ENCODE measurements at regions not wholly inside any gene's neighbourhood (a gene's known extent, or its start where the extent isn't known, plus 50 kb on each side); places are given as distances from the start of the nearest gene placed in this dataset.
A peak's percentile ranks its signal among the peaks of the same experiment; 100 is the strongest.
"Not testable (repeated sequence)": the region's sequence is repeated elsewhere in the genome, so short reads cannot be mapped to it uniquely, and the experiment has no call there.

DNA sequence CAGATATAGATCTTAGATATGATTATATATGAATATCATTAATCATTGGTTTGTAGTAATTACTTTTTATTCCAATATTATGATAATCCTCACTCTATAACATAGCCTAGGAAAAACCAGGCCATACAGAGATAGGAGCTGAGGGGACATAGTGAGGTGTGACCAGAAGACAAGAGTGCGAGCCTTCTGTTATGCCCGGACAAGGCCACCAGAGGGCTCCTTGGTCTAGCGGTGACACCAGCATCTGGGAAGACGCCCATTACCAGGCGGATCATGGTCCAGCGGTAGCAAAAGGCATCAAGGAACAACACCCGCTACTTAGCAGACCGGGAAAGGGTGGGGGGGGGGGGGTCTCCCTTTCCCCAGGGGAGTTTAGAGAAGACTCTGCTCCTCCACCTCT, 96.4 kb upstream of the WSB1 start:
- POLR2A ChIA-PET; H3K4me2 ChIP-seq (ENCODE audit: insufficient read depth, low read length); H3K27me3 ChIP-seq (ENCODE audit: control insufficient read depth in 2 of 2, insufficient read depth in 2 of 2, low read length in 2 of 2); H3K4me3 ChIP-seq; ATAC-seq; H3K4me1 ChIP-seq (replicated peaks in 1 of 2; ENCODE audit: control insufficient read depth in 2 of 2, insufficient read depth in 2 of 2, low read length in 2 of 2); H3K79me2 ChIP-seq (ENCODE audit: control insufficient read depth, insufficient read depth, low read length); H3K36me3 ChIP-seq (ENCODE audit: control insufficient read depth, insufficient read depth, low read length); H4K20me1 ChIP-seq (replicated peaks; ENCODE audit: control insufficient read depth, insufficient read depth, low read length); CTCF ChIA-PET (ENCODE audit: low intra/inter-chr PET ratio); intact Hi-C loops (cut with micrococcal nuclease); H2AFZ ChIP-seq (ENCODE audit: low read depth, low read length); H3K9me1 ChIP-seq (ENCODE audit: control insufficient read depth, insufficient read depth, low read length); H3K9ac ChIP-seq (ENCODE audit: insufficient read depth in 1 of 2, low read depth in 2 of 2, low read length in 2 of 2); BruUV-seq (replicated peaks); H3K9me3 ChIP-seq (replicated peaks; ENCODE audit: control insufficient read depth, insufficient read depth, low read depth, low read length); in situ Hi-C loops (cut with MboI); H3K27ac ChIP-seq (ENCODE audit: extremely low read depth, low read depth, low read length): not testable (repeated sequence)
- FAIRE-seq (peak; percentile 77), DNase-seq (ENCODE audit: extremely low read depth in 1 of 4, low spot score in 3 of 4) (peak in 1 of 4 experiments; percentile 42)
- 8% methylated on average over 6 of the region's 8 CpGs for WGBS (ENCODE audit: insufficient coverage, low coverage, missing lambda C conversion rate)
- TF ChIP-seq, protein P1, sequence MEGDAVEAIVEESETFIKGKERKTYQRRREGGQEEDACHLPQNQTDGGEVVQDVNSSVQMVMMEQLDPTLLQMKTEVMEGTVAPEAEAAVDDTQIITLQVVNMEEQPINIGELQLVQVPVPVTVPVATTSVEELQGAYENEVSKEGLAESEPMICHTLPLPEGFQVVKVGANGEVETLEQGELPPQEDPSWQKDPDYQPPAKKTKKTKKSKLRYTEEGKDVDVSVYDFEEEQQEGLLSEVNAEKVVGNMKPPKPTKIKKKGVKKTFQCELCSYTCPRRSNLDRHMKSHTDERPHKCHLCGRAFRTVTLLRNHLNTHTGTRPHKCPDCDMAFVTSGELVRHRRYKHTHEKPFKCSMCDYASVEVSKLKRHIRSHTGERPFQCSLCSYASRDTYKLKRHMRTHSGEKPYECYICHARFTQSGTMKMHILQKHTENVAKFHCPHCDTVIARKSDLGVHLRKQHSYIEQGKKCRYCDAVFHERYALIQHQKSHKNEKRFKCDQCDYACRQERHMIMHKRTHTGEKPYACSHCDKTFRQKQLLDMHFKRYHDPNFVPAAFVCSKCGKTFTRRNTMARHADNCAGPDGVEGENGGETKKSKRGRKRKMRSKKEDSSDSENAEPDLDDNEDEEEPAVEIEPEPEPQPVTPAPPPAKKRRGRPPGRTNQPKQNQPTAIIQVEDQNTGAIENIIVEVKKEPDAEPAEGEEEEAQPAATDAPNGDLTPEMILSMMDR (IDR thresholded peaks at IDR 0.05 in 2 of 3, conservative IDR thresholded peaks at IDR 0.05 in 1 of 3; ENCODE audit: insufficient read depth in 2 of 3, low read depth in 1 of 3, low read length in 3 of 3), result peak; percentile 44 to 51 (median 47); a peak in 5 of 6 replicates
- TF ChIP-seq SMC3 (conservative IDR thresholded peaks at IDR 0.05; ENCODE audit: insufficient read depth, low read depth, low read length) (peak; percentile 54; the same call in 1 of the 2 replicates), RAD21 (CRISPR knock-in tag; conservative IDR thresholded peaks at IDR 0.05 in 1 of 2, IDR thresholded peaks at IDR 0.05 in 1 of 2) (peak in 1 of 2 experiments; percentile 53; a peak in 2 of 4 replicates)

DNA sequence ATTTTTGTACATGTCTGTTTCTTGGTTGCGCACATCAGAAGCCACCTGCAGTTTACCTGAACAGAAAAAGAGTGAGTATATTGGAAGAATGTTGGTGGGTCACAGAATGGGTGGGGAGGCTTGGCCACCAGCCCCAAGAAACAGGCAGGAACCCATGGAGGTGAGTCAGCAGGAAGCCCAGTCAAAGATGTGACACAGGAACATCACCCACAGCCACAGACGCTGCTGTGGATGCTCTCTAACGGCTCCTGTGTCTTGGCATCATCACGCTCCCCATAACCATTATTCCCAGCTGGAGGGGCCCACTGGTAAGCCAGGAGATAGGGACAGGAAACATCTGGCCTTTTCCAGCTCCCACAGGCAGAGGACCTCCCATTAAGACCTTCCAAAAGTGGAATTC, 94.0 kb upstream of the WSB1 start:
- DNase-seq (ENCODE audit: extremely low read depth in 1 of 4, low spot score in 3 of 4) (peak in 2 of 4 experiments; percentile 7 to 8), ATAC-seq (no peak), FAIRE-seq (no peak)
- WGBS (ENCODE audit: insufficient coverage, low coverage, missing lambda C conversion rate), result 6% methylated on average over 4 of the region's 4 CpGs
- TF ChIP-seq, protein P2, sequence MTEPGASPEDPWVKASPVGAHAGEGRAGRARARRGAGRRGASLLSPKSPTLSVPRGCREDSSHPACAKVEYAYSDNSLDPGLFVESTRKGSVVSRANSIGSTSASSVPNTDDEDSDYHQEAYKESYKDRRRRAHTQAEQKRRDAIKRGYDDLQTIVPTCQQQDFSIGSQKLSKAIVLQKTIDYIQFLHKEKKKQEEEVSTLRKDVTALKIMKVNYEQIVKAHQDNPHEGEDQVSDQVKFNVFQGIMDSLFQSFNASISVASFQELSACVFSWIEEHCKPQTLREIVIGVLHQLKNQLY (CRISPR knock-in tag; conservative IDR thresholded peaks at IDR 0.05), result no peak
- no peak for TF ChIP-seq MEF2D (tag; conservative IDR thresholded peaks at IDR 0.05; ENCODE audit: low read depth)
- no peak for TF ChIP-seq CBX8 (IDR thresholded peaks at IDR 0.05; ENCODE audit: borderline replicate concordance, extremely low read depth, low read depth, low read length, poor library complexity, severe bottlenecking)
- TF ChIP-seq ZNF23 (CRISPR knock-in tag; IDR thresholded peaks at IDR 0.05), result no peak
- TF ChIP-seq, protein P3, sequence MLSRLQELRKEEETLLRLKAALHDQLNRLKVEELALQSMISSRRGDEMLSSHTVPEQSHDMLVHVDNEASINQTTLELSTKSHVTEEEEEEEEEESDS (CRISPR knock-in tag; IDR thresholded peaks at IDR 0.05), result no peak
- no peak for TF ChIP-seq SMC3 (conservative IDR thresholded peaks at IDR 0.05; ENCODE audit: insufficient read depth, low read depth, low read length)
- Histone ChIP-seq H3K27ac (ENCODE audit: extremely low read depth, low read depth, low read length) (no peak overlapping the region), H4K20me1 (replicated peaks; ENCODE audit: control insufficient read depth, insufficient read depth, low read length) (no peaks in the 10 kb centered on the region), H3K36me3 (ENCODE audit: control insufficient read depth, insufficient read depth, low read length) (no peaks in the 10 kb centered on the region), H3K9me1 (ENCODE audit: control insufficient read depth, insufficient read depth, low read length) (no peaks in the 10 kb centered on the region), H3K4me2 (ENCODE audit: insufficient read depth, low read length) (no peak overlapping the region), H3K27me3 (ENCODE audit: control insufficient read depth in 2 of 2, insufficient read depth in 2 of 2, low read length in 2 of 2) (no peaks in the 10 kb centered on the region), H3K79me2 (ENCODE audit: control insufficient read depth, insufficient read depth, low read length) (no peaks in the 10 kb centered on the region), H3K9ac (ENCODE audit: insufficient read depth in 1 of 2, low read depth in 2 of 2, low read length in 2 of 2) (no peak overlapping the region), H2AFZ (ENCODE audit: low read depth, low read length) (no peak overlapping the region), H3K4me1 (replicated peaks in 1 of 2; ENCODE audit: control insufficient read depth in 2 of 2, insufficient read depth in 2 of 2, low read length in 2 of 2) (no peaks in the 10 kb centered on the region), H3K9me3 (replicated peaks; ENCODE audit: control insufficient read depth, insufficient read depth, low read depth, low read length) (0 out of 2 replicates have a peak, but pooled peaks cover 3% of the 10 kb centered on the region), H3K4me3 (no peak overlapping the region)
- CTCF ChIA-PET (ENCODE audit: low intra/inter-chr PET ratio), result no interaction called here
- BruUV-seq (replicated peaks), result no TSS peak
- POLR2A ChIA-PET, result no interaction called here
- in situ Hi-C loops (cut with MboI) (no loop called here), intact Hi-C loops (cut with micrococcal nuclease) (no loop called here)

All from K562 (cell line).